Heart right ventricle (tissue), 16 donors: ENCODE measurements at regions not wholly inside any gene's neighbourhood (a gene's known extent, or its start where the extent isn't known, plus 50 kb on each side); places are given as distances from the start of the nearest gene placed in this dataset.

ENCODE experiments used
- ATAC-seq, 8 donors: fragments of 200-7000 bp; cut with Tn5 transposase; one replicate each; pipeline ENCODE4 v1.9.1; 2020; ENCODE audit warnings: mild to moderate bottlenecking in 8 of 8, moderate library complexity in 8 of 8, moderate number of reproducible peaks in 1 of 8
- DNase-seq, 2 donors: peaks; one replicate each; pipeline ENCODE4 v3.0.0-alpha.2; 2020
- H3K27ac ChIP-seq, 10 donors: fragments of 200-600 bp; sonication (generic) in 2 of 10; one replicate each; pipeline versions ENCODE4 v1.5.0 to v1.8.0; 2020 to 2022; ENCODE audit warnings: mild to moderate bottlenecking in 3 of 10
- H3K27me3 ChIP-seq, 7 donors: fragments of 200-600 bp; one replicate each; pipeline ENCODE4 v1.8.0; 2021 to 2022; ENCODE audit warnings: mild to moderate bottlenecking in 2 of 7
- H3K36me3 ChIP-seq, 9 donors: fragments of 200-600 bp; sonication (generic) in 1 of 9; one replicate each; pipeline versions ENCODE4 v1.5.0 to v1.8.0; 2020 to 2022; ENCODE audit warnings: mild to moderate bottlenecking in 2 of 9
- H3K4me1 ChIP-seq, 9 donors: fragments of 200-600 bp; sonication (generic) in 1 of 9; one replicate each; pipeline versions ENCODE4 v1.5.0 to v1.8.0; 2020 to 2022; ENCODE audit warnings: mild to moderate bottlenecking in 4 of 9
- H3K4me3 ChIP-seq, 10 donors: fragments of 200-600 bp; sonication (generic) in 2 of 10; one replicate each; pipeline versions ENCODE4 v1.5.0 to v1.8.0; 2020 to 2022; ENCODE audit warnings: mild to moderate bottlenecking in 7 of 10, moderate library complexity in 2 of 10
- H3K9me3 ChIP-seq, 11 donors: fragments of 200-600 bp in 10 of 11; sonication (generic) in 2 of 11; one replicate each; pipeline versions ENCODE4 v1.5.0 to v1.8.0; 2013 to 2022; ENCODE audit warnings: mild to moderate bottlenecking in 2 of 11, control low read depth in 1 of 11, moderate library complexity in 1 of 11
- WGBS, 2 donors: extraction: QIAGEN DNeasy Blood & Tissue Kit; methylation state at CpG; one replicate each; pipeline ENCODE4 v1.1.7; 2013; ENCODE audit warnings: inconsistent platforms in 1 of 2; 5-methylcytosine and 5-hydroxymethylcytosine counted together
- intact Hi-C, 10 donors: fragments of 100-400 bp; cut with DNase I; formaldehyde crosslinking; loops; one replicate each; pipeline versions ENCODE4 v1.11.1 to v1.14.2; 2022
- TF ChIP-seq, protein P1 (sequence below), 9 donors: fragments of 200-600 bp; sonication (generic) in 2 of 9; IDR thresholded peaks; one replicate each; pipeline versions ENCODE4 v1.5.0 to v1.8.0; 2021 to 2022; ENCODE audit warnings: antibody characterized with exemption in 9 of 9, mild to moderate bottlenecking in 5 of 9, moderate library complexity in 1 of 9
- donor health status: Arrhythmogenic right ventricular cardiomyopathy.
- donor health status: ischemic (EF 13 %, LVEDD 7.1; RV severe dilation, severe dysfunction).
- donor health status: healthy with polysubstance abuse.
- donor health status: DM: no; HTN: yes; CAD: no.
- donor health status: DM: no; HTN: no; CAD: no.
- donor health status: ischemic (EF 25% LVEDD 6.9; RV normal size, moderate dysfunction).
- donor health status: ischemic (EF 25% LVEDD 5.7; RV mildly dilated, moderate dysfunction).
- donor health status: healthy.
- donor health status: DM: yes; HTN: yes; CAD: no.
- donor health status: Ischemic cardiomyopathy.
- donor health status: ischemic (EF 35%, LVEDD 5.7; RV mildly dilated, moderate dysfunction).
- donor health status: nonischemic (EF 11% LVEDD 7.7; RV severe dilation, severe dysfunction).
- donor health status: DM: yes; HTN: yes; CAD: no.
- donor health status: PGD.
- donor health status: ischemic (EF 29% LVEDD 5.4; RV normal size, mild dysfunction).
- donor health status: nonischemic (EF 23%, LVEDD 6.1; RV moderate dilation, normal function).

DNA sequence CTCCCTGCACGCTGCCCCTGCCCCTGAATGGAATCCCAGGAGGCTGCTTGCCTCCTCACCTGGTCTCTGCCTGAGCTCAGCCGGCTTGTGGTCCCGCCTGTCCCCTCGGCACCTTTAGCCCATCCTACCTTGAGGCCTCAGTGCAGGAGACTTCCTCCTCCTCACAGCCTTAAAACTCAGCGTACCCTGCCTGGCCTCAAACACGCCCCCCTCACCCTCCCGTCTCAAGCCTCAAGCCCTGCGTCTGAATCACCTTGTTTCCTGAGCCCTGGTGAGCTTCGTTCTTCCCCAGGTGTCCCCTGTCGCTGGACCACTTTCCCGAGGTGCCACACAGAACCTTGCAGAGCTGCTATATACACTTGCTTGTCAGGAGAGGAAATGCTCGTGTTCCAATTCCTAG lies 110.2 kb upstream of the SPIN1 start:
- 80 to 83% methylated on average over 12 of the region's 12 CpGs for WGBS, 2 donors
- ATAC-seq (no peak), DNase-seq (no peak)
- peaks cover 0 to 4% (median 0%) of the 10 kb centered on the region in 11 donors for H3K9me3 ChIP-seq
- TF ChIP-seq, protein P1, sequence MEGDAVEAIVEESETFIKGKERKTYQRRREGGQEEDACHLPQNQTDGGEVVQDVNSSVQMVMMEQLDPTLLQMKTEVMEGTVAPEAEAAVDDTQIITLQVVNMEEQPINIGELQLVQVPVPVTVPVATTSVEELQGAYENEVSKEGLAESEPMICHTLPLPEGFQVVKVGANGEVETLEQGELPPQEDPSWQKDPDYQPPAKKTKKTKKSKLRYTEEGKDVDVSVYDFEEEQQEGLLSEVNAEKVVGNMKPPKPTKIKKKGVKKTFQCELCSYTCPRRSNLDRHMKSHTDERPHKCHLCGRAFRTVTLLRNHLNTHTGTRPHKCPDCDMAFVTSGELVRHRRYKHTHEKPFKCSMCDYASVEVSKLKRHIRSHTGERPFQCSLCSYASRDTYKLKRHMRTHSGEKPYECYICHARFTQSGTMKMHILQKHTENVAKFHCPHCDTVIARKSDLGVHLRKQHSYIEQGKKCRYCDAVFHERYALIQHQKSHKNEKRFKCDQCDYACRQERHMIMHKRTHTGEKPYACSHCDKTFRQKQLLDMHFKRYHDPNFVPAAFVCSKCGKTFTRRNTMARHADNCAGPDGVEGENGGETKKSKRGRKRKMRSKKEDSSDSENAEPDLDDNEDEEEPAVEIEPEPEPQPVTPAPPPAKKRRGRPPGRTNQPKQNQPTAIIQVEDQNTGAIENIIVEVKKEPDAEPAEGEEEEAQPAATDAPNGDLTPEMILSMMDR (IDR thresholded peaks at IDR 0.05) = no peak
- no peak overlapping the region for H3K27ac ChIP-seq
- no peaks in the 10 kb centered on the region for H3K36me3 ChIP-seq
- H3K4me1 ChIP-seq = no peaks in the 10 kb centered on the region
- no peak overlapping the region for H3K4me3 ChIP-seq
- H3K27me3 ChIP-seq = peaks cover 0 to 8% (median 0%) of the 10 kb centered on the region in 7 donors
- intact Hi-C loops = no loop called here

DNA sequence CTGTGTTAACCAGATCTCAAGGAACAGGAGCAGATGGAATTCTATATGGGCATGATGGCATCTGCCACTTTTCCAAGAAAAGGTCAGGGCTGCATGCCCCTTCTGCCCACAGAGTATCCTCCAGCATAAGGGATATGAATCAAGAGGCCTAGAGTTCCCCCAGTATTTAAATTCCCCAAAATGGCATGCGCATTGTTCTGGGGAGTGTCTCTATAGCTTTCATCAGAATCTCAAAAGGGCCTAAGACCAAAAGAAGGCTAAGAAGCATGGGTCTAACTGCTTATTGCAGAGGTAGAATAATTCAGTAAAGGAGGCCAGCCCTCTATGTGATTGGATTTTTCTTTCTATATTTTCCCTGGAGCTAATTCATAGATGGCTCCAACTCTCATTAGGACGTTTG lies 114.2 kb upstream of the SPIN1 start:
- DNase-seq (no peak), ATAC-seq (no peak)
- 78 to 80% methylated on average over 2 of the region's 2 CpGs for WGBS, 2 donors
- intact Hi-C loops = no loop called here
- no peaks in the 10 kb centered on the region for H3K9me3 ChIP-seq
- peaks cover 0 to 8% (median 0%) of the 10 kb centered on the region in 7 donors for H3K27me3 ChIP-seq
- no peak overlapping the region for H3K27ac ChIP-seq
- H3K4me1 ChIP-seq = no peaks in the 10 kb centered on the region
- H3K4me3 ChIP-seq = no peak overlapping the region
- no peaks in the 10 kb centered on the region for H3K36me3 ChIP-seq
- TF ChIP-seq, protein P1 (IDR thresholded peaks at IDR 0.05) = no peak

DNA sequence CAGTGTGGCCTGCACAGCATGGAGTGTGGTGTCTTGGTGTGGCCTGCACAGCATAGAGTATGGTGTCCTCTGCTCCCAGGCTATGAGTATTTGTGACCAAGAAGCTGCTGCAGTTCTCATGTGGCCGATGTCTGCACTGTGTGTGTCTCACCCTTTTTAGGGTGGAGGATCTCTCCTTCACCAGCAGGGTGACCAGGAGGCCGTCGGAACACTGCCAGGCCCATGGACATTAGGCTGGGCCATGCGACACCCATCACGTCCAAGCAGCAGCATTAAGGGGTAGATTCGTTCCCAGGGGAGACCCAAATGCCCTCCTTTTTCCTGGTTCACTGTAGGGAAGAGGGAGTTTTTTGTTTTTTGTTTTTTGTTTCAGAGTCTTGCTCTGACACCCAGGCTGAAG lies 115.3 kb upstream of the SPIN1 start:
- no peaks in the 10 kb centered on the region for H3K9me3 ChIP-seq
- ATAC-seq (no peak), DNase-seq (no peak)
- H3K27ac ChIP-seq = no peak overlapping the region
- H3K4me1 ChIP-seq = no peaks in the 10 kb centered on the region
- no peaks in the 10 kb centered on the region for H3K36me3 ChIP-seq
- H3K4me3 ChIP-seq = no peak overlapping the region
- H3K27me3 ChIP-seq = peaks cover 0 to 7% (median 0%) of the 10 kb centered on the region in 7 donors
- 88 to 89% methylated on average over 6 of the region's 6 CpGs for WGBS, 2 donors
- TF ChIP-seq, protein P1 (IDR thresholded peaks at IDR 0.05) = no peak
- intact Hi-C loops = no loop called here

DNA sequence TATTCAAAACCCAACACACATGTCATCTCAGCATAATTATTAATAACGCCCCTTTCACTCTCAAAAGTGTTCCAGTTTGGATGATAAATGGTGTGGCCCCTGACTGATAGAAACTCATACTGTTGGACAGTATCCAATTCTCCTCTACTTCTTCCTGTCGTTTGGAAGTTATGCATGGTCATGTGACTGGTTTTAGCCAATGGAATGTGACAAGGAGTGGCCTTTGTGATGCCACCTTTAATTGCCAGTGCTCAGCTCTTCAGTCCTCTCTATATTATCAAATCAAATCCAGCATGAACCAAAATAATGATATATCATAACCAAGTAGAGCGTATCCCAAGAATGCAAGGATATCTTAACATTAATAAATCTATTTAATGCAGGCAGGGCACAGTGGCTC lies 117.8 kb upstream of the SPIN1 start:
- H3K9me3 ChIP-seq = no peaks in the 10 kb centered on the region
- no peaks in the 10 kb centered on the region for H3K4me1 ChIP-seq
- intact Hi-C loops = no loop called here
- WGBS, 2 donors = 81 to 85% methylated on average over 3 of the region's 3 CpGs
- ATAC-seq (no peak), DNase-seq (no peak)
- no peak overlapping the region for H3K27ac ChIP-seq
- no peaks in the 10 kb centered on the region for H3K36me3 ChIP-seq
- TF ChIP-seq, protein P1 (IDR thresholded peaks at IDR 0.05) = no peak
- no peak overlapping the region for H3K4me3 ChIP-seq
- no peaks in the 10 kb centered on the region for H3K27me3 ChIP-seq

DNA sequence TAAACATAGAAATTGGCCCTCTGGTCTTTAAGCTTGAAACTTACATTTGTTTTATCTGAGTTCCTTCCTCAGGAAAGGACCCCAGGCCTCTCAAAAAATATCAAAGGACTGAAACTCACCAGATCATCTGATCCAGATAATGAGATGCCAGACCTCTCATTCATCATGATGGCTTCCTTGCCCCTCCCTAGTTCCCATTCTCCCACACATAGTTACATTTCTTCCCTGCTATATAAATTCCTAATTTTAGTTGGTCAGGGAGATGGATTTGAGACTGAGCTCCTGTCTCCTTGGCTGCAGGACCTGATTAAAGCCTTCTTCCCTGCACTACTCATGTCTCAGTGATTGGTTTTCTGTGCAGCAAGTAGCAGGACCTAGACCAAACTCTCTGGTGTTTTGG lies 119.4 kb upstream of the SPIN1 start:
- Histone ChIP-seq H3K36me3 (no peaks in the 10 kb centered on the region), H3K27me3 (no peaks in the 10 kb centered on the region), H3K27ac (no peak overlapping the region), H3K4me1 (no peaks in the 10 kb centered on the region), H3K4me3 (no peak overlapping the region), H3K9me3 (no peaks in the 10 kb centered on the region)
- TF ChIP-seq, protein P1 (IDR thresholded peaks at IDR 0.05) = no peak
- DNase-seq = no peak
- intact Hi-C loops = no loop called here
- no peak for ATAC-seq
